Nephron (organoid): ENCODE measurements at regions not wholly inside any gene's neighbourhood (a gene's known extent, or its start where the extent isn't known, plus 50 kb on each side); places are given as distances from the start of the nearest gene placed in this dataset.

Experiments used
- H3K27ac Mint-ChIP-seq, 3 experiments: 2 replicates each; pipeline ENCODE4 v1.8.0; 2020; ENCODE audit warnings: mixed read lengths in 3 of 3, mild to moderate bottlenecking in 2 of 3, moderate library complexity in 1 of 3
- H3K27me3 Mint-ChIP-seq: 2 replicates; pipeline ENCODE4 v1.8.0; 2021; ENCODE audit warnings: low read depth, mild to moderate bottlenecking, moderate library complexity, mixed read lengths
- H3K36me3 Mint-ChIP-seq: 2 replicates; pipeline ENCODE4 v1.8.0; 2020; ENCODE audit warnings: low read depth, mixed read lengths
- H3K4me1 Mint-ChIP-seq: 2 replicates; pipeline ENCODE4 v1.8.0; 2020; ENCODE audit warnings: mixed read lengths
- H3K4me3 Mint-ChIP-seq, 3 experiments: 2 replicates each; pipeline ENCODE4 v1.8.0; 2020; ENCODE audit warnings: mild to moderate bottlenecking in 3 of 3, mixed read lengths in 3 of 3, moderate library complexity in 2 of 3
- H3K9me3 Mint-ChIP-seq: 2 replicates; pipeline ENCODE4 v1.8.0; 2020; ENCODE audit warnings: mixed read lengths
- TF ChIP-seq, protein P1 (sequence below), 3 experiments: fragments of 200-600 bp; sonication (generic); IDR thresholded peaks; one replicate each; pipeline ENCODE4 v1.5.0; 2021; ENCODE audit warnings: antibody characterized with exemption in 3 of 3; ENCODE audit not compliant: unreplicated experiment in 3 of 3

DNA sequence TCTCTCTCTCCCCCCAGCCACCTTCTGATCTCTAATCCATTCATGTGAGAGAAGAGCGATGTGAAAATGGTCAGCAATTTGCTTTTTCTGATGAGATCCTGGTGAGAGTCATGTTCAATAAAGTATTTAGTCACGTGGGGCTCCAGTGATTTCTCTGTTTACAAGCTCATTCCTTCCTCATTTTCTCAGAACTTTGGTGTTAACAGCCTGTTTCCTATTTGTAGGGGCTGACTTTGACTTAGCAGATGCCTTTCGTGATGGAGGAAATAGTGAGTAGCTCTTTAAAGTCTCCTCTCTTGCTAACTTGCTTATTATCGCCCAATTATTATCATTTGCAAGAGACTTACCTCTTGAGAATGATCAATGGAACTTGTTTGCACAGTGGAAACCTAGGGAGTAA, 72.6 kb upstream of the CD99 start:
- Mint-ChIP-seq H3K36me3 (peaks cover 58% of the 10 kb centered on the region), H3K27me3 (no peaks in the 10 kb centered on the region), H3K4me3 (no peak overlapping the region), H3K27ac (peak overlapping the region in 2 of 3 experiments; percentile 0 to 22), H3K4me1 (peaks cover 7% of the 10 kb centered on the region), H3K9me3 (no peaks in the 10 kb centered on the region)
- TF ChIP-seq, protein P1, sequence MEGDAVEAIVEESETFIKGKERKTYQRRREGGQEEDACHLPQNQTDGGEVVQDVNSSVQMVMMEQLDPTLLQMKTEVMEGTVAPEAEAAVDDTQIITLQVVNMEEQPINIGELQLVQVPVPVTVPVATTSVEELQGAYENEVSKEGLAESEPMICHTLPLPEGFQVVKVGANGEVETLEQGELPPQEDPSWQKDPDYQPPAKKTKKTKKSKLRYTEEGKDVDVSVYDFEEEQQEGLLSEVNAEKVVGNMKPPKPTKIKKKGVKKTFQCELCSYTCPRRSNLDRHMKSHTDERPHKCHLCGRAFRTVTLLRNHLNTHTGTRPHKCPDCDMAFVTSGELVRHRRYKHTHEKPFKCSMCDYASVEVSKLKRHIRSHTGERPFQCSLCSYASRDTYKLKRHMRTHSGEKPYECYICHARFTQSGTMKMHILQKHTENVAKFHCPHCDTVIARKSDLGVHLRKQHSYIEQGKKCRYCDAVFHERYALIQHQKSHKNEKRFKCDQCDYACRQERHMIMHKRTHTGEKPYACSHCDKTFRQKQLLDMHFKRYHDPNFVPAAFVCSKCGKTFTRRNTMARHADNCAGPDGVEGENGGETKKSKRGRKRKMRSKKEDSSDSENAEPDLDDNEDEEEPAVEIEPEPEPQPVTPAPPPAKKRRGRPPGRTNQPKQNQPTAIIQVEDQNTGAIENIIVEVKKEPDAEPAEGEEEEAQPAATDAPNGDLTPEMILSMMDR (IDR thresholded peaks at IDR 0.05; ENCODE audit: unreplicated experiment in 3 of 3), result no peak

DNA sequence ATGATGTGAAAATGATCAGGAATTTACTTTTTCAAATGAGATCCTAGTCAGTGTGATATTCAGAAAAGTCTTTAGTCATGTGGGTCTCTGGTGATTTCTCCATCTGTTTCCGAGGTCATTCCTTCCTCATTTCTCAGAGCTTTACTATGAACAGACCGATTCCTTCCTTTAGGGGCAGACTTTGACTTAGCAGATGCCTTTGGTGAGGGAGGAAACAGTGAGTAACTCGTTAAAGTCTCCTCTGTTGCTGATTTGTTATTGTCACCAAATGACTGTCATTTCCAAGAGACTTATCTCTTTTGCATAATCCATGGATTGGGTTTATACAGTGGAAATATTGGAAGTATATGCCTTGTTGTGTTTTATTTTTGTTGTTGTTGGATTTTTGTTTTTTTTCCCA, 76.2 kb upstream of the CD99 start:
- Mint-ChIP-seq H3K4me3 (peak overlapping the region; percentile 56 to 67 (median 57)), H3K9me3 (no peaks in the 10 kb centered on the region), H3K27ac (peak overlapping the region; percentile 33 to 81 (median 51)), H3K27me3 (no peaks in the 10 kb centered on the region), H3K4me1 (peaks cover 16% of the 10 kb centered on the region), H3K36me3 (peaks cover 51% of the 10 kb centered on the region)
- TF ChIP-seq, protein P1 (IDR thresholded peaks at IDR 0.05; ENCODE audit: unreplicated experiment in 3 of 3), result peak; percentile 48 to 57 (median 53)

DNA sequence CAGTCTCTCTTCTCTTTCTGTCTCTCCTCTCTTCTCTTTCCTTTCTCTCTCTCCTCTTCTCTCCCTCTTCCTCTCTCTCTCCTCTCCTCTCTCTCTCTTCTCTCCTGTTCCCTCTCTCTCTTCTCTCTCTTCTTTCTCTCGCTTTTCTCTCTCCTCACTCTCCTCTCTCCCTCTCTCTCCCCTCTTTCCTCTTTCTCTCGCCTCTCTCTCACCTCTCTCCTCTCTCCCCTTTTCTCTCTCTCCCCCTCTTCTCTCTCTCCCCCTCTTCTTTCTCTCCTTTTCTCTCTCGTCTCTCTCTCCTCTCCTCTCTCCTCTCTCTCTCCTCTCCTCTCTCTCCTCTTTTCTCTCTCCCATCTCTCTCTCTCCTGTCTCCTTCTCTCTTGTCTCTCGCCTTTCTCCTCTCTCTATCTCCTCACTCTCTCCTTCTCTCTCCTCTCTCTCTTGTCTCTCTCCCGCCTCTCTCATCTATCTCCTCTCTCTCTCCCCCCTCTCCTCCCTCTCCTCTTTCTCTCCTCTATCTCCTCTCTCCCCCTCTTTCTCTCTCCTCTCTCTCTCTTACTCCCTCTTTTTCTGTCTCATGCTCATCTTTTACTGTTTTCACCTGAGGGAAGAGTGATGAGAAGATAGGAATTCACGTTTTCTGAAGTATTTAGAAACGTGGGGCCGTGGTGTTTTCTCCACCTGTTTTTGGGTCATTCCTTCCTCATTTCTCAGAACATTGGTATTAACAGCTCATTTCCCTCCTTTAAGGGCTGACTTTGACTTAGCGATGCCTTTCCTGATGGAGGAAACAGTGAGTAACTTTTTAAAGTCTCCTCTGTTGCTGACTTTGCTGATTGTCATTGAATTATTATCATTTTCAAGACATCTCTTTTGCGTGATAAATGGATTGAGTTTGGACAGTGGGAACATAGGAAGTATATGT, 80.6 kb upstream of the CD99 start:
- TF ChIP-seq, protein P1 (IDR thresholded peaks at IDR 0.05; ENCODE audit: unreplicated experiment in 3 of 3), result no peak
- Mint-ChIP-seq H3K4me3 (peak overlapping the region; percentile 88 to 90 (median 88)), H3K27me3 (peaks cover 3% of the 10 kb centered on the region), H3K9me3 (peaks cover 4% of the 10 kb centered on the region), H3K4me1 (peaks cover 16% of the 10 kb centered on the region), H3K27ac (peak overlapping the region; percentile 12 to 38 (median 26)), H3K36me3 (peaks cover 29% of the 10 kb centered on the region)

GRCh38 chrX:2609431-2610238, 81.5 kb upstream of the CD99 start:
- Mint-ChIP-seq H3K4me3 (peak overlapping the region; percentile 88 to 96 (median 90)), H3K36me3 (peaks cover 22% of the 10 kb centered on the region), H3K4me1 (peaks cover 10% of the 10 kb centered on the region), H3K27me3 (peaks cover 3% of the 10 kb centered on the region), H3K9me3 (peaks cover 4% of the 10 kb centered on the region), H3K27ac (peak overlapping the region; percentile 12 to 38 (median 26))
- TF ChIP-seq, protein P1 (IDR thresholded peaks at IDR 0.05; ENCODE audit: unreplicated experiment in 3 of 3), result peak in 2 of 3 experiments; percentile 12 to 20

- TF ChIP-seq, protein P1 (IDR thresholded peaks at IDR 0.05; ENCODE audit: unreplicated experiment in 3 of 3), result no peak
- Mint-ChIP-seq H3K9me3 (peaks cover 4% of the 10 kb centered on the region), H3K4me1 (peaks cover 9% of the 10 kb centered on the region), H3K4me3 (peak overlapping the region; percentile 92 to 96 (median 95)), H3K36me3 (peaks cover 26% of the 10 kb centered on the region), H3K27me3 (peaks cover 3% of the 10 kb centered on the region), H3K27ac (peak overlapping the region; percentile 61 to 95 (median 93))
Measured at GRCh38 chrX:2608638-2609430, 82.3 kb upstream of the CD99 start.
